Left forelimb (tissue), 1 donor: ENCODE measurements at regions not wholly inside any gene's neighbourhood (a gene's known extent, or its start where the extent isn't known, plus 50 kb on each side); places are given as distances from the start of the nearest gene placed in this dataset.

ENCODE experiments used
- DNase-seq: peaks from one replicate; pipeline ENCODE4 v3.0.0-alpha.2; 2018; ENCODE audit warnings: low spot score

DNA sequence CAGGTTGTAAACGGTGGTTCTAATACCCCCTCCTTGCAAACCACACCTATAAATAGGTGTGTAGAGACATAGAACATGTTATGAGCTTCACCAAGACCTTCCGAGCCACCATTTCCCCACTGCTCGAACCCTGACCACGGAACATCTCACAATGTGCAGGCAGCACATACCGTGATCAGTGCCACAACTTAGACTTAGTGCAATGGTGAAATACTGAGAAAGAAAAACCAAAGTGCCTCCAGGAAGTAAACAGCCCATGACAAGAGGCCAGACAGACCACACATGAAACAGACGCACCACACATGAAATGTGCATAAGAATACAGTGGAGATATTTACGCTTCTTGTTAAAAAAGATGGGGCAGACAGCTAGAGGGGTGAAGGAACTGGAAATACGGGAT is 166.9 kb upstream of the CCND2 start:
- no peak for DNase-seq

DNA sequence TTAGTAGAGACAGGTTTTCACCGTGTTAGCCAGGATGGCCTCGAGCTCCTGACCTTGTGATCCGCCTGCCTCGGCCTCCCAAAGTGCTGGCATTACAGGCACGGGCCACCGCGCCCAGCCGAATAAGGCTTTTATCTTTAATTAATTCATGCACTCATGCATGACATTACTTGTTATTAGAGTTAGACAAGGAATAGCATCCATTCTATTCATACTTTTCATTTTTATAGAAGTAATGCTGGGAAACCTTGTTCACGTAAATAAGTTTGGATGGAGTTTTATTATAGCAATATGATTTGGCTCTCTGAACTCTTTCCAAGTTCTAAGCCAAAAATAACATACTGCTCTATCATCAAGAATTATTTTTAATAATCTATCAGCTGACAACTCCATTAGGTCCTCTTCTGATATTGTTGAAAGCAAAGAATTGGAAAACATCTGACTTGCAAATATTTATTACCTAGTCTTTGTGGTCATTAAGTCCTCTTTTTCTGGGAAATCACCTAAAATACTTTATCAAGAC is 168.8 kb upstream of the CCND2 start:
- DNase-seq, result no peak

DNA sequence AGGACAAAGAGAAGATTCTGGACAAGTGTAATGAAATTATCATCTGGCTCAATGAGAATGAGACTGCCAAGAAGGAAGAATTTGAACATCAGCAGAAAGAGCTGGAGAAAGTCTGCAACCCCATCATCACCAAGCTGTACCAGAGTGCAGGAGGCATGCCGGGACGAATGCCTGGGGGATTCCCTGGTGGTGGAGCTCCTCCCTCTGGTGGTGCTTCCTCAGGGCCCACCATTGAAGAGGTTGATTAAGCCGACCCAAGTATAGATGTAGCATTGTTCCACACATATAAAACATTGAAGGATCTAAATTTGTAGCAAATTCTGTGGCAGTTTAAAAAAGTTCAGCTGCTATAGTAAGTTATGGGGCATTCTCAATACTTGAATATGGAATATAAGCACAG is 174.3 kb upstream of the CCND2 start:
- no peak for DNase-seq

DNA sequence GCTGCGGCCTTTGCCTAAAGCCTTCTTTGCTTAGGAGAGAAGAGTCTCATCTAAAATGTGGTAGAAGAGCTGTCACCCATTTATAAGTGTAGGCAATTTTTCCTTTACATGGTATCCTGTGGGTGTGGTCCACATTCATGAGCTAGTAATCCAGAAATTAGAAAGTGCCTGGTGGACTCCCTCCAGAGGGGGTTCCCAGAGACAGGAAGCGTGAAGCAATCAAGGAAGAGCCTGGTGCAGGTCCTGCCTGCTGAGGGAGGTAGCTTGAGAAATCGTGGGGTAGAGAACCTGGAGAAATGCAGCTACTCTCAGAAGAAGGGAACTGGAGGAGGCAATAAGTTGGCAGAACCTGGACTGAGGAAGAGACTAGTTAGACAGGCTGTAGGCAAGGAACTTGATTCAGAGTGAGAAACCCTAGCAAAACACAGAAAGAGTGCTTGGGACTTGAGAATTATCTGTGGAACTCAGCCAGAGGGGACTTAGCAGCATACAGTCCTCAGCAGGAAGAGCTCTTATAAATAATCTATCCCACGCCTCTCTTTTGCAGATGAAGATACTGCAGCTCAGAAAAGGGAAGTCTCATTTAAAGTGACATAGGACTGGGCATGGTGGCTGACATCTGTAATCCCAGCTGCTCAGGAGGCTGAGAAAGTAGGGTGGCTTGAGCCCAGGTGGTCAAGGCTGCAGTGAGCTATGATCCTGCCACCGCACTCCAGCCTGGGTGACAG is 182.4 kb upstream of the CCND2 start:
- DNase-seq, result no peak

DNA sequence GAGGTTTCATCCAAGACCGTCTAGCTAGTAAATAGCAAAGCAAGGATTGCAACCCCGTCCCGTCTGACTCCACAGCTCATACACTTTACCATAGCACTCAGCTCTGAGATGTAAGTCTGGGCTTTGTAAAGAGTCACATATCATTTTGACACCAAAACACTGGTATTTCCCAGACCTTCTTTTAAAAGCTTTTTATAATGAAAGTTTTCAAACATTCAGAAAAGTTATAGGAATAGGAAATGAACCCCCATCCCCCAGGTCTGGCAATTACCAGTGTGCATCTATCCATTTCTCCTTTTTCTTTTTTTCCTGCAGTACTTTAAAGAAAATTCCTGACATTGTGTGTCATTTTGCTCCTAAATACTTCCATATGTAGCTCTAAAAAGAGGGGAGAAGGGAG is 183.6 kb upstream of the CCND2 start:
- no peak for DNase-seq

DNA sequence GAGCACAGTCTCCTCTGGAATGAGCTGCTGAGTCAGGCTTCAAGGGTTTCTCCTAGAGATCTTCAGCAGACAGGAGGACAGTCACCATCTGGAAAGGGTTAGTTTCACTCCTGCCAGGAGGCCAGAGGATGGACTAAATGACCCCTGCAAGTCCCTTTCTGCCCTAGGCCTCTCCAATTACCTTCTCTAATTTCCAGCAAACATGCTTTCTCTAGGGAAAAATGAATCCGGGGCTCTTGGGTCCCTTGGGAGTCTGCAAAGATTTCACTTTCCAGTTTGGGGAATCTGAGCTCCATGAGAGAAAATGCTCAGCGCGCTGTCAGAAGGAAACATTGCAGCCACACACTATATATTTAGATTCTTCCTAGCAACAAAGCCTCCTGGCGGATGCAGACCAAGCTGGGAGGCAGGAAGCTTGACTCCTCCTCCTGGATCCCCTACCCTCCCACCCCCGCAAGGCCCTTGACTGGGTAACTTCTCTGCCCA is 184.4 kb upstream of the CCND2 start:
- DNase-seq, result no peak

DNA sequence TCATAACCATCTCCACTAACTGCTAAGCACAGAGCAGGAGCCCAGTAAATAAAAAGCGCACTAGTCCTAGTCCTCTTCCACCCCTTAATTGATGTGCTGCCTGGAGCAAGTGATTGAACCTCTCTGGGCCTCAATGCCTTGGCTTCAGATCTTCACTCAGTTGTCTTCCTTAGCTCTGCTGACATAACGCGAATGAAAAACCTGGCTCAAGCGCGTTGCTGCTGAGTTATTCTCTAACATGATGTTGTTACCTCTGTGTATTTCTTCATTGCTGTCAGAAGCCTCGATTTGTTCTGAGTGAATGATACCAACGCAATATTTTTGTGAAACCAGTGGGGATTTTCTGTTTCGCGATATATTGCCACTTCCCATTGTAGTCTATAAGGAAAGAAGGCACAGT is 185.1 kb upstream of the CCND2 start:
- DNase-seq, result no peak

DNA sequence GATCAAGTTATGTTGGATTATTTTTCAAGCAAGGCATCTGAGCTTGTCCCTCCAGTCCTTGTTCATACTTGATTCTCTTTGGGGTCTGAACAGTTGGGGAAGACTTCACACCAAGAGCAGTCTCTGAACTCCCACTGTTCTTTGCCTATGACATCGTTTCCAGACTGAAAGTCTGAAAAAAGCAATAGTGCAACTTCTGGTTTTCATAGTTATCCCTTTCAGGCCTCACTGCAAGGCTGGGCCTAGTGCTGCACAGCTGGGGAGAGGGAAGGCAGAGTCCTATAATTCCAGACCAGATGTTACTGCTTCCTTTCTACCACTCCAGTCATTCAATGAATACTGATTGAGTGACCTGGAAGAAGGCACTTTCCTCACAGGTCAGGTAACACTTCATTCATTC is 187.1 kb upstream of the CCND2 start:
- no peak for DNase-seq

DNA sequence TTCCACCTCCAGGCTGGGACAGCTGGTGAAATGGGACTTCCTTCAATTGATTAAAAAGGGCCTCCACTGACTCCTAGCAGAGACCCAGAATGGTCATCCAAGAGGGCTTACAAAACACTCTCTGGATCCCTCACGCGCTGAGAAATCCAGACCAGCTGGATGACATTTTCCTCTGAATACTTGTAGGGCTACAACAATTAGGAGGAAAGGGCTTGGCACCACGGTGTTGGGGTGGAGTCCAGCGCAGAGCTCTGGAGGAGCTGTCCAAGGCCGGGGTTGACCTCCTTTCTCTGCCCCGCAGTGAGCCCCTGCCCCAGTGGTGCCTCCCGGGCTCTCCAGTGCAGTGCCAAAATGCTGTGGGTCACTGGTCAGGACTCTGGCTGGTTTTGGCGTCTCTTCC is 189.0 kb upstream of the CCND2 start:
- DNase-seq, result no peak

DNA sequence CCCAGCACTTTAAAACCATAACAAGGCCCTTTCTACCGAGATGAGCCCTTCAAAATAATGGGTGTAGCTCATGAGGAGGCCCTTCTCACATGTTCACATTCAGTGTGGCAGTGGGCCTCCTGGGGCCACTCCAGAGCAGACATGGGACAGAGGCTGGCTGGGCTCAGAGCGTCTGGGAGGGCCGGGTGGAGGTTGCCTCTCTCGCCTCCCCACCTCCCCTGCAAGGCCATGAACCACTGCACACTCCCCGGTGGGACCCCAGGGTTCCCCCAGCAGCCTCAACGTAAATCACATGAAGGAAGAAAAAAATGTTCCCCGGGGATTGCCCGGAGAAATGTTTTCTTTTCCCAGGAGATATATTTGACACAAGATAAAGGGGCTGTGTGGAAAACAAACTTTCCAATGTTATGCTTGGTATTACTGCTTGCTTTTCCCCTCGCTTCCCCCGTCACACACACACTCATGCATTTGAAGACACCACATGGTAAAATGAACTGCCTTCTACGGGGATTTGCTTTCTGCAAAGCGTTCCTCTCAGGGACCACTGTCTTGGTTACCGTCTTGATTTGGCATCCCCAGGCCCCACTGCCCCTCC is 190.7 kb upstream of the CCND2 start:
- DNase-seq, result no peak

DNA sequence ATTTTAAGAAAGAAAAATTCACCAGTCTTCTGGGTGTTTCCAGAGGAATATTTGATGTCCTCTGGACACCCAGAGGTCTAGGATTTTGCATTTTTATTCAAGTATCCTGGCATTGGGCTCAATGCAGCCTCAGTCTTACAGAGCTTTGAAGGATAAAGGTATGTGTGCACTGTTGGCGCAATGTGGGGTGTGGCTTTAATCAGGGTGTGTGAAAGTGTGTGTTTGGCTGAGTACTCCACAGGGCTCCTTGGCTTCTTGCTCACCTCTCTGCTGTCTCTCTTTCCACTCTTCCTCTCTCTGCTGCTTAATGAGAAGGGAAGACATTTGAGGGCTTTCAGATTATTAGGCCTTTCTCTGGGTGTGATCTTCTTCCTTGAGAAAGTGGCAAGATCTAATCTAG is 193.3 kb upstream of the CCND2 start:
- no peak for DNase-seq

DNA sequence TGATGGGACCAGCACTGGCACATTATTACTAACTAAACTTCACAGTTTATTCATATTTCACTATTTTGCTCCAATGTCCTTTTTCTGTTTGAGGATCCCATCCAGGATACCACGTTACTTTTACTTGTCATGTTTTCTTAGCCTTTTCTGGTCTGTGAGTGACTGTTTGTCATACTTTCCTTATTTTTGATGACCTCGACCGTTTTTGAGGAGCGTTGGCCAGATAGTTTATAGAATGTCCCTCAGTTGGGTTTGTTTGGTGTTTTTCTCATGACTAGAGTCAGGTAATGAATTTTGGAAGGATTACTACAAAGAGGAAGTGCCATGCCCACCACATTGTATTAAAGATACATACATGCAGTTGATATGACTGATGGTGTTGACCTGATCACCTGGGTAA is 199.4 kb upstream of the CCND2 start:
- no peak for DNase-seq

DNA sequence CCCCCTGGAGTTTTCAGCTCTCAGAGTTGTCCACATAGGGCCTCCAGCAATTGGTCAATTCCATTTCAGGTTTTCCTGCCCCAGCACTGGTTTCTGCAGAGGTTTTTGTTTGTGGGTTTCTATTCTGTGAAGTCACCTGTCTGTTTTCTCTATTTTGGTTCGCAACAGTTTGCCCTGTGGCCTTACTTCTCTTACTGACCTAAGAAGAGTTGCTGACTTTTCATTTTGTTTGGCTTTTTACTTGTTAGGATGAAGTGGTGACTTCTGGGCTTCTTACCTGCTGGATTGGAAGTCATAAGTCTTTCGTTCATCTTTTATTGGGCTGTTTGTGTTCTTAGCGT is 196.4 kb upstream of the PARP11 start:
- DNase-seq, result no peak

DNA sequence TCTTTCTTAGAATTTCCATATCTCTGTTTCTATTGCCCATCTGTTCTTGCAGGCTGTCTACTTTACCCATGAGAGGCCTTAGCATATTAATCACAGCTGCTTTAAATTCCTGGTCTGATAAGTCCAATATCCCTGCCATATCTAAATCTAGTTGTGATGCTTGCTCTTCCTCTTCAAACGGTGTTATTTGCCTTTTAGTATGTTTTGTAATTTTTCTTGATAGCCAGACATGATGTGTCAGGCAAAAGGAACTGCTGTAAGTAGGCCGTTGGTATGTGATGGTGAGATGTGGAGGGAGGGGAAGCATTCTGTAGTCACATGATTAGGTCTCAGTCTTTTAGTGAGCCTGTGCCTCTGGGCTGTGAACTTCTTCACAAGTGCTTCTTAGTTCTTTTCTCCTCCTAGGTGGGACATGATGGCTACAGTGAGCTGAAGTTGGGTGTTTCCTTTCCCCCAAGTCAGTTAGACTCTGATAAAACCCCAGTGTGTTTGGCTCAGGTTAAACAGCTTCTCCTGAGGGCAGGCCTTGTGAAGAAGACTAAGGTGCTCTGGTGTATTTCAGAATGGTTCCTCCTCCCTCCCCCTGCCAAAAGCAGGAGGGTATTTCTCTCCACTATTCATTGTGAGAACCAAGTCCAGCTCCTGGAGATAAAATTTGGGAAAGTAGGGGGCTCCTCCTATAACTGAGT is 195.9 kb upstream of the PARP11 start:
- DNase-seq, result no peak

DNA sequence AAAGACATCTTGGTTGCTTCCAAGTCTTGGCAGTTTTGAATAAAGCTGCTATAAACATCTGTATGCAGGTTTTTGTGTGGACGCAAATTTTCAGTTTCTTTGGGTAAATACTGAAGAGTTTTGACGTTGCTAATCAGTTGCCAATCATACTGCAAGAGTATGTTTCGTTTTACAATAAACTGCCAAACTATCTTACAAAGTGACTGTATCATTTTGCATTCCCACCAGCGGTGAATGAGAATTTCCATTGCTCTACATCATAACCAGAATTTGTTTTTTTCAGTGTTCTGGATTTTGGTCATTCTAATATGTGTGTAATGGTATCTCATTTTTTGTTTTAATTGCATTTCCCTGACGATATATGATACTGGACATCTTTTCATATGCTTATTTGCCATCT is 190.8 kb upstream of the PARP11 start:
- DNase-seq, result no peak

DNA sequence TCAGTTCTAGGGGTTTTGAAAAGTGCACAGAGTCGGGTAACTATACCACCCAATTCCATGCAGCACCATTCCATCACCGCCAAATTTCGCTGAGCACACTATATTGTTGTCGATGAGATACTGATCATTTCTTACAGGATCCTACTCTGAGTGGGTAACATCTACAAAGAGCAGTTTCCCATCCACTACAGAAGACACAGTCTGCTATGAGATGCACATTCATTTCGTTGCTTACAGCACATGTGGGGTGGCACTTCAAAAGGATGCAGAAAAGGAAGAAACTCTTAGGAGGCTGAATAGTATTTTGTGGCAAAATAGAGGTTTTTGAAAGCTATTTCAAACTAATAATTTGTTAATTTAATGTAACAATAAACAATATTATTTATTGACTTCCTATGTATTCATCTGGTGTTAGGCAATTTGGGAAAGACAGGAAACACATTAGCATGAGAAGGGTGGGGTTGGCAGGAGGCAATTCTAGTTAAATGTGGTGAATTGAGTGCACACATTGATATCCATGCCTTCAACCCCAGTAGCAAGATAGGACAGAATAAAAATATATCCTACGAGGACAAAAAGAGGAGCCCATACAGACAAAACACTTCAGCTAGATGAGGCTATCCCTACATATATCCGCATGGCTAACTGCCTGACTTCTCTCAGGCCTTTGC is 186.8 kb upstream of the PARP11 start:
- no peak for DNase-seq

DNA sequence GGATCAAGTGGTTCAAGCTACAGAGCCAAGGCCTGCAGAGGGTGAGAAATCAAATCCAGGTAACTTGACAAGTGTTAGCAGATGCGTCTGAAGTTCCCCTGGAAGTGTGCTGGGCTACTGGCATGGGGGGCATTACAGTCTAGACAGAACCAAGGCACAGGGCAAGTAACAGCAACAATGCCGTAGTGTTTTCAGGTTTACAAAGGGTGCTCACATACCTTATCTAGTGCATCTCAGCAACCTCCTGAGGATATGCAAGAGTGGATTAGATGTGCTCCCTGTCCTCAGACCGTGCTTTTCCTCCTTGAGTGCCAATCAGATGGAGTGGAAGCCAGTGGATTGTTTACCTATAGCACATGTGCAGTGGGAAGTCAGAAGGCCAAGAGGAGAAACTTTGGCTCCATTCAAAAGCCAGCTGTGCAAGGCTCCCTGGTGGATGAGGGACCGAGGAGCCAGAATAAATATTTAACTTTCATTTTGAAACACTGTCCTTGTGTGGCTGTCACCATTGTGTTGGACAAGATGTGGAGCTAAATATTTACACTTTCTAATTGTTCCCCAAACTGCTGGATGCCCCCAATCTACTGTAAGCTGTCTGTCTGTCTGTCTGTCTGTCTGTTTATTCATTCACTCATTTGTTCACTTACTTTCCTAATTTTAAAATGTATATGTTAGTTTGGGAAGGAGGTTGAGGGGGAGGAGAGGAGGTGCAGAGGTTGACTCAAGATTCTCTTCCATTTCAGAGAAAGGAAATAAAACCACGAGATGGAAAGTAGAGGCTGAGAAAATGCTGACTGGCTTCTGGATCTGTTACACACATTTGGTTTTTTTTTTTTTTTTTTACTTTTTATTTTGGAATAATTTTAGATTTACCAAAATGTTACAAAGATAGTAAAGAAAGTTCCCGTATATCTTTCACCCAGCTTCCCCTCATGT is 184.0 kb upstream of the PARP11 start:
- DNase-seq, result no peak

DNA sequence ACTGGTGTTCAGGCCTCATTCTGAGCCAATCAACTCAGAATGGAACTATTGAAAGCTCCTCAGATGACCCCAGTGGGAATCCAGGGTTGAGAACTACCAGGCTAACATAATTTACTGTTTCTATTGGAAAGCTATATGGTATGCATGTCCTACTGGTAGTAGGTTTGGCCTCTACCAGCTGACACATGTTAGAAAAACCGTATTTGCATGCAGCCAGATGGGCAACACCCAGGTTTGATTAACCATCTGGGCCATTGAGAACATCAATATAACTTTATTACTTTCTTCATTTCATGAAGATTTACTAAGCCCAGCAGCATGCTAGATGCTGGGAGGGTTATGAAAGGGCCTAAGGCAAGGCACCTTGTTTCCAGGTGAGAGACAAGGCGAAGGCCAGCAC is 181.4 kb upstream of the PARP11 start:
- no peak for DNase-seq

DNA sequence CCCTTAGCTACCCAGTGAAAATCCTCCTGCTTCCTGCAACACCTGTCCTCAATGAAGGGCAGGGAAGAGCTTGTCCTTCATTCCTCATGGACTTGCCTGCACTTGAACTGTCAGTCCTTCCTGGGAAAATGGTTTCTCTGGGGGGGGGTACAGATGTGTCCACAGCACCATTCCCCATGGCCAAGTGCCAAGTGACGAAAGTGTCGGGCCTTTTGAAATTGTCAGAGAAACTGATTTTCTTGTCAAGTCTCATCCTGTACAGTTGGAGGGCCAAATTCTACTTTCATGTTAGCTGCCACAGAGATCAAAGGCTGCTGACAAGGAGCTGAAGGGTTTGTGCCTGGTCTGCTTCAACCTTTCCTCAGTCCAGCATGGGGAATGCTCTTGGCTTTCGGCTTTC is 179.5 kb upstream of the PARP11 start:
- DNase-seq, result no peak

DNA sequence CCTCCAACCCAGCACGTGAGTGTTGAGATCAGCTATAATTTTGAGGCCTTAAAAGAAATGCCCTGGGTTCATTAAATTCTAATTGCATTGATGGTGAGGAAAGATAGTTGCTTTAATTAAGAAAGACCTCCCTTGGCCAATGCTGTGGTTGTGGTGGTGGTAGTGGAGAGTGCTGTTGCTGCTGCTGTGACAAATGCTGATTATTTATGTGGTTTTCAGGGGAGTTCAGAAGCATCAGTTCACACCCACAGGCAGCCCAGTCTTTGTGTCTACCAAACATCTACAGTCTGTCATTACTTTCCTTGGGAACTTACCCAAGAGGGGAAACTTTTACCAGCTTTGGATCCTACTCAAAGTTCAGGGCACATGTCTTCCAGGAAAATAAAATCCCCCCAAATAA is 178.4 kb upstream of the PARP11 start:
- no peak for DNase-seq

DNA sequence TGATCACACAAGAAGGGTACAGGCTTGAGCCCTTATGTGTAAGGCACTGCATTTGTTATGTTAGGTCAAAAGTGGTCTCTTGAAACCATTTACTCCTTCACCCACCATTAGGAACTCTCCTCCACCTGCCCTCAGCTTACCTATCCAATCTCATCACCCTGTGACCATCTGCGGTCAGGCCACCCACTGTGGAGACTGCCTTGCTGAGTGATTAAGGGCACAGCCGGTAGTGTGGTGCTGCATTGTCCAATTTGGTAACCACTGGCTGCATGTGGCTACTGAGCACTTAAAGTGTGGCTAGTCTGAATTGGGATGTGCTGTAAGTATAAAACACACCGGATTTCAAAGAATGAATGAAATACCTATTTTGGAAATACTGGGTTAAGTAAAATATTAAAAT is 177.1 kb upstream of the PARP11 start:
- no peak for DNase-seq
